ENCODE measurements at regions not wholly inside any gene's neighbourhood (a gene's known extent, or its start where the extent isn't known, plus 50 kb on each side); places are given as distances from the start of the nearest gene placed in this dataset.

- DNase-seq (ENCODE audit: low read depth) = no peak
Observed at GRCh38 chr12:67427336-67427735, 158.2 kb downstream of the CAND1 start.

DNA sequence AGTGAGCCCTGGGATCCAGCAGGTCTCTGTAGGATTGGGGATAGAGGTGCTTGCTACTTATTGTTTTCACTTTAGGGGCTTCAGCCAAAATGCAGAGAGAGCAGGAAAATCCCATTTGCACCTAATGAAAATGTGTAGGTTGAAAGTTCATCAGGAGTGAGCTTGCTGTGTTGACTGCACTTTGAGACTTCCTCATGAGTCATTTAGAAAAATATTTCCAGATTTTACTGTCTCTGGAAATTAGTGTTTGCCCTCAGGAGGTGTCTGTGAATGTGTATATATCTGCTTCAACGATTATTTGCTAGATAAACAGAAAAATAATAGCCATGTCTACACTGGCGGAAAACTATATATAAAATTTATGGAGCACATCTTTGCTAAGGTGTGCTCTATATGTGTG, 159.3 kb downstream of the CAND1 start:
- DNase-seq (ENCODE audit: low read depth) = no peak

GRCh38 chr12:67430708-67431335, 161.7 kb downstream of the CAND1 start:
- DNase-seq (ENCODE audit: low read depth) = no peak

GRCh38 chr12:67431411-67432020, 162.4 kb downstream of the CAND1 start:
- DNase-seq (ENCODE audit: low read depth) = no peak

- peak; percentile 54 for DNase-seq (ENCODE audit: low read depth)
Observed at GRCh38 chr12:67433385-67434175, 164.4 kb downstream of the CAND1 start.

GRCh38 chr12:67434671-67435370, 165.7 kb downstream of the CAND1 start:
- peak; percentile 98 for DNase-seq (ENCODE audit: low read depth)

DNA sequence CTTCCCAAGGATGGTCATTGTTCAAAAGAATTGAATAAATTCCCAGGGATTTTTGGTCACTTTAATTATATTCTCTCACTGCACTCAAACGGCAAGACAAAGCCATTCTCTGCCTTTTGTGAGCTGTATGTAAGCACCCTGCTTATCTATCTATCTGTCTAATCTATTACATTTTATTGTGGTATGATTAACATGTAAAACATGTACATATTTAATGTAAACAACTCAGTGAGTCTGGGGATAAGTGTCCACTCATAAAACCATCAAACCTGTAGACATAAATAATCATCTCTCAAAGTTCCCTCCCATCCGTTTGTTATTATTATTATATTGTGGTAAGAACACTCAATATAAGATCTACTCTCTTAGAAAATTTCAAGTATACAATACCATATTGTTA, 167.1 kb downstream of the CAND1 start:
- peak; percentile 17 for DNase-seq (ENCODE audit: low read depth)

- DNase-seq (ENCODE audit: low read depth) = no peak
Observed at GRCh38 chr12:67437011-67437410, 167.9 kb downstream of the CAND1 start.

- no peak for DNase-seq (ENCODE audit: low read depth)
Observed at GRCh38 chr12:67439611-67440010, 170.5 kb downstream of the CAND1 start.

GRCh38 chr12:67441736-67442346, 172.7 kb downstream of the CAND1 start:
- DNase-seq (ENCODE audit: low read depth) = peak; percentile 78

DNA sequence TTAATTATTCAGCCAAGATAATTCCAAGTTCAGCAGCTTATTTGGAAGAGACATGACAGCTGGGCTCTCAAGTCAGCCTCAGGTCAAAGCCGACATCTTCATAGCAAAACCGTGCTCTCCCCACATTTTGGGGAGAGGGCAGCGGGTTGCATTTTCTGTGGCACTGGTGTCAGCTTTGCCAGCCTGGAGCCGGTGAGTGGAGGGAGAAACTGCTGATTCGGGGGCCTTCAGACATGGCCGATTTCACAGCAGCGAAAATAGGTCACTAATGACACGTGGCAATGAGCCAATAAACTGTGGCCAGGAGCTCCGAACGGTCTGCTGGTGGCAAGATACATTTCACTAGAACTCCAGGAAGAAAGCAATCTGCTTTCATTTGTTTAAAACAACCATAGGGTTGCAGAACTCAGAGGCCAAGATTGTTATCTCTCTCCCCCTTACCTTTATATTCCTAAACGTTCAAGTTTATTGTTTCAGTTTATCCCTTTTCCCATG, 173.2 kb downstream of the CAND1 start:
- no peak for DNase-seq (ENCODE audit: low read depth)

- DNase-seq (ENCODE audit: low read depth) = no peak
Observed at GRCh38 chr12:67442896-67443295, 173.7 kb downstream of the CAND1 start.

- no peak for DNase-seq (ENCODE audit: low read depth)
Observed at GRCh38 chr12:67444542-67444941, 175.4 kb downstream of the CAND1 start.

DNA sequence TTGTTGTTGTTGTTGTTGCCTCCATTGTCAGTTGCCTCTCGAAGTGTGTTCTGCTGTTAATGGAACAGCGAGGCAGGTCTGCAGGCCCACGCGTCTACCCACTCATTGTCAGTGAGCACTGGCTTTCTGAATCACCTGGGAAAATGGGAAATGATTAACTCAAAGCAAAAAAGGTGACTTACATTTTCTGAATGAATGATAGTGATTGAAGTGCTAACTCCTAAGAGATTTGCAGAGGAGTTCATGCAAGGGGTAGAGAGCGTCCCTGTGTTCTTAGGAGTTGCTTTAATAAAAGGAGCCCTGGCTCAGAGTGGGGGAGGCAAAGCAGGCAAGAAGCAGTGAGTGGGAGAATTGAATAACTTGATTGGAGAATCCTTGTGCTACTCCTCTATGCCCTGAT, 177.6 kb downstream of the CAND1 start:
- no peak for DNase-seq (ENCODE audit: low read depth)

- DNase-seq (ENCODE audit: low read depth) = no peak
Observed at GRCh38 chr12:67447180-67447579, 178.0 kb downstream of the CAND1 start.

- DNase-seq (ENCODE audit: low read depth) = no peak
Observed at GRCh38 chr12:67449591-67450052, 180.5 kb downstream of the CAND1 start.

- DNase-seq (ENCODE audit: low read depth) = no peak
Observed at GRCh38 chr12:67450441-67450840, 181.3 kb downstream of the CAND1 start.

GRCh38 chr12:67451206-67451605, 182.0 kb downstream of the CAND1 start:
- no peak for DNase-seq (ENCODE audit: low read depth)

DNA sequence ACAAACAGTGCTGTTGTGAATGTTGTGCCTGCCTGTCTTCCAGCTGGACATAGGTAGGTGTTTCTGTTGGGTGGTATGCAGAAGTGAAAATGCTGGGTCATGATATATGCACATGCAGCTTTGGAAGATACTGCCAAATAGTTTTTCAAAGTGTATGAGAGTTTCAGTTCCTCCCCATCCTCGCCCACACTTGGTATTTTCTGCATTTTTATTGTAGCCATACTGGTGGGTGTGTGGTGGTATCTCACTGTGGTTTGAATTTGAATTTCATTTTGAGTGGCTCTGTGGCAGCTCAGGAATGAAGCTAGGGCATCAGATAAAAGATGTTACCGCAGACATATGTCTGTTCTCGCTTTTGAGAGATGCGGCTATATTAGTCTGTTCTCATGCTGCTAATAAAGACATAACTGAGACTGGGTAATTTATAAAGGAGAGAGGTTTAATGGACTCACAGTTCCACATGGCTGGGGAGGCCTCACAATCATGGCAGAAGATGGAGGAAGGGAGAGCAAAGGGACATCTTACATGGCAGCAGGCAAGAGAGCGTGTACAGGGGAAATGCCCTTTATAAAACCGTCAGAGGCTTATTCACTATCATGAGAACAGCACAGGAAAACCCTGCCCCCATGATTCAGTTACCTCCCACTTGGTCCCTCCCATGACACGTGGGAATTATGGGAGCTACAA, 183.1 kb downstream of the CAND1 start:
- no peak for DNase-seq (ENCODE audit: low read depth)

DNA sequence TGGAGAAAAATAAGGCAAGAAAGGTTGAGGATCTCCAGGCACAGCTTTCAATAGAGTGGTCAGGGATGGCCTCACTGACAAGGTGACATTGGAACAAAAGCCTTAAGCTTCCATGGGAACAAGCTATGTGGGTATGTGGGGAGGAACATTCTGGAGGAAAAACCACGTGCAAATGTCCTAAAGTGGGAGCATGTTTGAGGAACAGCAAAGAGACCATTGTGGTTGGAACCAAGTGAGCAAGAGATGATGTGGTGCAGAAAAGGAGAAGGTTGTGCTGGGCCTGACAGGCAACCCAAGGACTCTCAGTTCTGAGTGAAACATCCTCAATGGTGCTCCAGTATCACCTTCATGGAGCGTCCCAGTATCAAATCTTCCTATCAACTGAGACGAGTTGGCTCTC, 184.0 kb downstream of the CAND1 start:
- no peak for DNase-seq (ENCODE audit: low read depth)

GRCh38 chr12:67455236-67455635, 186.1 kb downstream of the CAND1 start:
- no peak for DNase-seq (ENCODE audit: low read depth)

Data from iris pigment epithelial cell (primary cell).